Stimulated activated CD8-positive, alpha-beta memory T cell treated with anti-CD3 and anti-CD28 coated beads, Interleukin-12 subunit alpha, Interleukin-12 subunit beta, amount 100 ng/mL, for 1 hour (primary cell): ENCODE measurements at regions not wholly inside any gene's neighbourhood (a gene's known extent, or its start where the extent isn't known, plus 50 kb on each side); places are given as distances from the start of the nearest gene placed in this dataset.
"Not testable (repeated sequence)": the region's sequence is repeated elsewhere in the genome, so short reads cannot be mapped to it uniquely, and the experiment has no call there.

Source experiments
- DNase-seq: peaks from one replicate; pipeline ENCODE4 v3.0.0-alpha.2; 2020; ENCODE audit warnings: low read depth

- no peak for DNase-seq
Observed at GRCh38 chr7:25718596-25718995, 433.4 kb upstream of the NFE2L3 start.

DNA sequence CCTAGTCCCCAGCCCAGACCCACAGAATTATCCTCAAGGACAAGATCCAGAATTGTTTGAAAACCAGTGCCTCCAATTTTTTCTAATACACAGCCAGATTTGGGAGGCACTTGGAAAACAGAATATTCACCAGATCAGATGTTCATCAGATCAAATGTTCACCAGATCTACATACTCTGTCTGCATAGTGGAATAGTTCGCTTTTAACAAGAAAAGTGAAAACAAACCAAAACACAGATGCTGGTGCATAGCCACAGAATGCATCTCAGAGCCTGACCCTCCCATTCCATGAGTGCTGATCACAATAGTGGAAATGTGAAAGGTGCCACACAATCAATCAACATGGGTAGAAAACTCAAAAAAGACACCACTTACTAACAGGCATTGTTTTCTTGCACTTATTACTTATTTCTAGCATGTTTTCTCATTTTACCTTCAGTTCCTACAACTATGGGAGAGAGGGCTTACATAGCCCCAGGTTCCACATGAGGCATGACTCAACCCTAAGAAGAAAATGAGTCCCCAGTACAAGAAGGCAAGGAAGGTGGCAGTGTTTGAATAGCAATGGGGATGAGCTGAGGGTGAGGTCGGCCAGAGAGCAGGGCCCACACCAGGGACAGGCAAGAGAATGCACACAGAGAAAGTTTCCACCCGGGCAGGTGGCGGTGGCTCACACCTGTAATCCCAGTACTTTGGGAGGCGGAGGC is 432.7 kb upstream of the NFE2L3 start:
- DNase-seq, result no peak

DNA sequence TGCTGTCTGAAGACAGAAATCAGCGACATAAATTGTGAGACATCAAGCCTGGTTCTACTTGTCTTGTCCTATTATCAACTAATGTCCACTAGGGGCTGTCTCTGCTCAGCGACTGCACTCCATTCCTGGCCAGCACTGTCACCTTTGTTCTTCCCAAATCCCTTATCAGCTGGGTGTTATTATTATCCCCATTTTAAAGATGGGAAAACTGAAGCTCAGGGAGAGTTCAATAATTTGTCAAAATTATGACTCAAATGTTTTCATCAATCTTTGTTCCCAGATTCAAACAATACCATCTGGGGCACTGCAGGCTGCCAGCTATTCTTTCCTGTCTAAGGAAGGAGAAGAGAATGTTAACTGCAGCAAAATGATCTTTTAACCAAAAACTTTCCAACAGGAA is 431.6 kb upstream of the NFE2L3 start:
- DNase-seq, result no peak

- DNase-seq, result no peak
Observed at GRCh38 chr7:25722856-25723255, 429.1 kb upstream of the NFE2L3 start.

- no peak for DNase-seq
Observed at GRCh38 chr7:25725451-25725850, 426.5 kb upstream of the NFE2L3 start.

GRCh38 chr7:25726170-25726780 is 425.7 kb upstream of the NFE2L3 start:
- no peak for DNase-seq

GRCh38 chr7:25726781-25727311 is 425.2 kb upstream of the NFE2L3 start:
- no peak for DNase-seq

GRCh38 chr7:25727446-25727845 is 424.6 kb upstream of the NFE2L3 start:
- no peak for DNase-seq

GRCh38 chr7:25727876-25728275 is 424.1 kb upstream of the NFE2L3 start:
- no peak for DNase-seq

DNA sequence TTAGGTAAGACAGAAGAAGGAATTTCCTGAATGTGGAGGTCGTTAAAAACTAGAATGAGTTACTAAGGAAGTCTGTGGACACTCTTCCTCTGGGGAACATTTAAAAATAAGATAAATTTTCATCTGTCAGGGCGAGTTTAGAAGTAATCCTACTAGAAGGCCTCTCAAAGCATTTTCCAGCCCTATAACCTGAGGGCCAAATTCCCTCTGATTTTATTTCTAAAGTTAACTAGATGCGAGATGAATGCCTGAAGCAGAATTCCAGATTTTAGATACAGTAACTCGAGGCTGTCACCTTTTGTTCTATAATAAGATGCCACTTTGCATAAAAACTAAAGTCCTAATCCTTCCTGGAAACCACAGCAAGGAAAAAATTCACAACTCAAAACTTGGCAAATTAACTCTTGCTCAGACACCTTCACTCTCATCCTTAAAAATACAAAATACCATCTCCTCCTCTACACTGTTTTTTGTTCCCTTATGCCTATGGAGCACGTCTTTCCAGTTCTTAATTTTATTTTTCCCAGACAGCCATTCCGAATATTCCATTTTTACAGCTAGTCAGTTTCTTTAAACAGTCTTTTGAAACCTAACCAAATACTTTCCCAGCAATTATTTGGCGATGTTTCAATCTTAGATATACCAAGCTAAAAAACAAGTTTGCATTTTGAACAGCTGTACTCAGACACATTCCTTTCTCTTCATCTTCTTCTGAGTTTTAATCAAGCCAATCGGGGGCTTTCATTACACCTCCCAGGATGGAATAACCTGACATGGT is 420.7 kb upstream of the NFE2L3 start:
- DNase-seq, result no peak

DNA sequence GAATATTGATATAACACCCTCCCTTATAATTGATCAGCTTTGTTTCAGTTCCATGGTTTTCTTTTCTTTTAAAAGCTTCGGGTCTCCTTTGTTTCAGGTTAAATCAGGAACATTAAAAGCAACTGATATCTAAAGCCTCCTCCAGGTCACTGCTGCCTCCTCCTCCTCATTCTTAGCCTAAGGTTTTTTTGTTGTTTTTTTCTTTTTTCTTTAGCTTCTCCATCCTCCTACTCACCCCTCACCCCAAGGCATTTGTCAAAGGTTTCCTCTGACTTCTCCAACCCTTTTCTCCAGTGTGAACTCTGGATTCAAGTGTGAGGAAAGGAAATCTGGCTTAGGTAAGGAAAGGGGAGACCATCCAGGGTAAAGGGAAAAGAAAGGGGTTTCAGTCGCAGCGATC is 420.2 kb upstream of the NFE2L3 start:
- DNase-seq, result no peak

DNA sequence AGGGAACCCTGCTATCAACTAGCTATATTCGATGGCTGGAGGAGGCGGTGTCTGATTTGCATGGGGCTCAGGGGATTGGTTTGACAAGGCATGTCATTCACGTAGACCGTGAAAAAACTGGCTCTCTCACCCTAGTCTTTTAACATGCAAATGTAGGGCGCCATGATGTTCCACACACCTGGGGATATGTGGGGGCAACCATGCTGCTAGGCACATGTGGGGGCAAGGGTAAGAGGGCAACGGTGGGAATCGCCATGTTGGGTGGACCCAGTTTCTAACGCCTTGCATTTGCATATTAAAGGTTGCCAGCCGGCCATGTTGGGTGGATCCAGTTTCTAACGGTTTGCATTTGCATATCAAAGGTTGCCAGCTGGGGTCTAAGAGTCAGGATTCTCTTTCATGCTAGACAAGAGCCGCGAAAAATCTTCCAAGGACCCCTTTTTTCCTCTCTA is 419.2 kb upstream of the NFE2L3 start:
- no peak for DNase-seq

DNA sequence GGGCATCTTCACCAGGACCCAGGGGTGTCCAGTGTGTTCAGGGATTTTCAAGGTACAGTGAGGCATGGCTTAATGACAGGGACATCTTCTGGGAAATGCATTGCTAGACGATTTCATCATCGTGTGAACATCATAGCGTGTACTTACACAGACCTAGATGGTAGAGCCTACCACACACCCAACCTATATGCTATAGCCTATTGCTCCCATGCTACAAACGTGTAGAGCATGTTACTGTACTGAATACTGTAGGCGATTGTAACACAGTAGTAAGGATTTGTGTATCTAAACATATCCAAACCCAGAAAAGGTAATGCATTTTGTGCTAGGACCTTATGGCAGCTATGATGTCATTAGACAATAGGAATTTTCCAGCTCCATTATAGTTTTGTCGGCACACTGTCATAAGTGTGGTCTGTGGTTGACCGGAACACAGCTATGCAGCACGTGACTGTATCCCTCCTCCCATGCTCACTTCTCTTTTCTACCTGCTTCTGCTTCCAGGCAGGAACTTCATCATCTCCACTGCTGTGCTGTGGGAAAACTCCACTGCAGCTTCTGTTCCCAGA is 416.2 kb upstream of the NFE2L3 start:
- DNase-seq, result no peak

DNA sequence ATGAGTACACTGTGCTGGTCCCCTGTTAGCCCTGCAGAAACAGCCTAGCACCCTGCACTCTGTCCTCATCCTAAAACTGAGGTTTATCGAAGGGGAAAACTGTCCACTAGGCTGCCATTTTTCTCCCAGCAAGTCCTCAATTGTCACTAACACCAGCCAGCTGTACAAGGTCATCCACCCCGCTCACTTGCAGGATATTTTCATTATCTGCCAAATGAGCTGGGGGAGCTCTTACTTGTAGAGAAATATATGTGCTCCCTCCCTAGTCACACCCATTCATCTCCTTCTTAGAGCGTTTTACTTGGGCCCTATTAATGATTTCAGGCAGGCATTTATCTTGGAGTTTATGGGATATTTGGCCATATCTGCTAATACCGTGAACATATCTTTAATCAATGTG is 413.5 kb upstream of the NFE2L3 start:
- no peak for DNase-seq

DNA sequence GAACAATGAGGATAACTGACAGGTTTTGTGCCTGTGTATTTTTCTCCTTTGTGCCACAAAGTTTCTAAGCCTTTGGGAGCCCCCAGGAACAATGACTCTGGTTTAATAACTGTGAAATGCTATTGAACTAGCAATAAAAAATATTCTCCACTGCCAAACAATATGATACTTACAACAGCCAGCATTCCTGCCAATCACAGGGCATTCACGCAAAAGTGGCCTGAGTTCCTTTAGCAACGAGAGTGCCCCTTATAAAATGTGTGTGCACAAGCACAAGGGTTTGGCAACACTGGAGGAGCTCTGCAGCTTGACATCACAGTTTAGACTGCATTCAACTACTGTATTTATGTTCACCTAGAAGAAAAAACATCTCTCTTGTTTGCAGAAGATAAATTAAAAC is 412.9 kb upstream of the NFE2L3 start:
- no peak for DNase-seq

GRCh38 chr7:25742316-25742715 is 409.7 kb upstream of the NFE2L3 start:
- no peak for DNase-seq

GRCh38 chr7:25743670-25744451 is 408.1 kb upstream of the NFE2L3 start:
- not testable (repeated sequence) for DNase-seq

- no peak for DNase-seq
Observed at GRCh38 chr7:25750744-25751508, 401.1 kb upstream of the NFE2L3 start.

GRCh38 chr7:25752154-25752553 is 399.8 kb upstream of the NFE2L3 start:
- DNase-seq, result no peak

DNA sequence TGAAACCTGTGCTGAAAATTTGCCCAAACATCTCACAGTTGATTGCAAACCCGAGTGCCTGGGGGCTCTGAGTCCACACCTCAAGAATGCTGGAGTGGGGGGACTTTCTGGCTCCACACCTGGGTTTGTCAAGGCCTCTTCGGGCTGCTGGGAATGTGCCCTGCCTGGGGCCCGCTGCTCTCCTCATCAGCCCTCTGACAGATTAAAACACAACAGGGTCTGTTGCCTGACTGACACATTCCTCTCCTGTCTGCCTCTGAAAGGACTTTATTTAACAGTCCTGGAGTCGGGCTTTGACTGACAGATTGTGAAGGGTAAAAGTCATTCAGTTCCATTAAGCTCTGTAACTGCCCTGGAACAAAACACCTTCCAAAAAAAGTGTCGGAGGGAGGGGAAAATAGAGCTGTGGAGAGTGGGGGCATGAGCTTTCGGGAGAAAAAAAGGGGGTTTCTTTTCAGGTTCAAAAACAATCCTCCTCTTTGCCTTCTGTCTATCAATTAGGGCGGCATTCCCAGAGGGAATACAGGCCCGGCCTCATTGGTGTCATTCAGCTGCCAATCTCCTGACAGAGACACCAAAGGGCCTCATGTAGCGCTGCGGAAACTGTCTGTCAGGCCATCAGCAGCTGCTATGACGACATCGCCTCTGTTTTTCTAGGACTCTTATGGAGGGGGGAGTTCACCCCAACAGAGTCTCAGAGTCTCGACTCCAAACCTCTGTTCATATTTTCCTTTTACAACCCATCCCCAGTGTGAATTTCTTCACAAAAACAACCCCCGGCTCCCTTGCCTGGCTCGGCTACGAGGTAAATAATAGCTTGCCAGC is 398.8 kb upstream of the NFE2L3 start:
- no peak for DNase-seq
